HCT116 (cell line): ENCODE measurements at regions not wholly inside any gene's neighbourhood (a gene's known extent, or its start where the extent isn't known, plus 50 kb on each side); places are given as distances from the start of the nearest gene placed in this dataset.

ENCODE experiments used
- ATAC-seq: fragments of 200-7000 bp; cut with Tn5 transposase; 2 replicates; pipeline ENCODE4 v1.9.1; 2020; ENCODE audit warnings: mild to moderate bottlenecking, moderate library complexity
- BruUV-seq: library from RNA; stranded (reverse); fragments of 400-500 nt; replicated peaks from 2 replicates; lab custom pipeline; 2021; lab: Mats Ljungman, UMichigan
- CTCF ChIA-PET: fragments of 300-600 bp; sonication (Branson Sonifier 250); formaldehyde crosslinking; loops from one replicate; lab custom pipeline; 2021; ENCODE audit warnings: antibody characterized with exemption; lab: Charles Lee
- POLR2A ChIA-PET: fragments of 300-600, 350-600 bp; sonication (Branson Sonifier 250); formaldehyde crosslinking; loops from one replicate; lab custom pipeline; 2021; ENCODE audit warnings: antibody characterized with exemption; lab: Charles Lee
- RAD21 ChIA-PET, 2 experiments: fragments of 300-600 bp; sonication (Branson Sonifier 250); formaldehyde crosslinking; loops; one replicate each; lab custom pipeline; 2023; ENCODE audit warnings: low total read pairs in 2 of 2; ENCODE audit not compliant: uncharacterized antibody in 2 of 2, unreplicated experiment in 2 of 2, low non-redundant PET in 1 of 2; lab: Charles Lee
- DNase-seq: peaks from one replicate; pipeline ENCODE4 v3.0.0-alpha.2; 2010; ENCODE audit warnings: low read depth, low spot score
- H2AFZ ChIP-seq: fragments of 200-600 bp; shearing (Covaris generic), sonication (generic); 2 replicates; pipeline ENCODE4 v1.6.1; 2017; ENCODE audit warnings: low read depth, mixed run types, mixed read lengths, antibody characterized with exemption, low read length; ENCODE audit not compliant: poor library complexity, severe bottlenecking
- H3K27ac ChIP-seq: 2 replicates; pipeline ENCODE4 v1.5.1; 2012; ENCODE audit warnings: low read depth, low read length
- H3K27me3 ChIP-seq: fragments of 200-600 bp; sonication (generic); 2 replicates; pipeline ENCODE4 v1.6.1; 2016; ENCODE audit warnings: mixed run types, low read length, mixed read lengths; ENCODE audit not compliant: insufficient read depth
- H3K36me3 ChIP-seq, 2 experiments: fragments of 200-500 bp in 1 of 2; fragments of 200-600 bp in 1 of 2; sonication (Bioruptor generic) in 1 of 2; sonication (generic) in 1 of 2; 2 replicates each; pipeline versions ENCODE4 v1.5.1 to v1.6.1; 2014 to 2016; ENCODE audit warnings: low read length in 2 of 2, inconsistent platforms in 1 of 2, mixed read lengths in 1 of 2, mixed run types in 1 of 2; ENCODE audit not compliant: insufficient read depth in 2 of 2, control insufficient read depth in 1 of 2
- H3K4me1 ChIP-seq, 2 experiments: fragments of 200-600 bp in 1 of 2; sonication (generic) in 1 of 2; 2 replicates each; pipeline versions ENCODE4 v1.5.1 to v1.6.1; 2012 to 2017; ENCODE audit warnings: low read length in 2 of 2, inconsistent platforms in 1 of 2, mild to moderate bottlenecking in 1 of 2, mixed read lengths in 1 of 2, mixed run types in 1 of 2, moderate library complexity in 1 of 2; ENCODE audit not compliant: insufficient read depth in 2 of 2, control insufficient read depth in 1 of 2
- H3K4me2 ChIP-seq: fragments of 200-600 bp; sonication (generic); 2 replicates; pipeline ENCODE4 v1.6.1; 2017; ENCODE audit warnings: mixed run types, low read length, mixed read lengths
- H3K4me3 ChIP-seq, 2 experiments: fragments of 200-600 bp in 1 of 2; sonication (generic) in 1 of 2; replicated peaks in 1 of 2; 2 replicates each; pipeline ENCODE4 v1.5.1; 2011 to 2016; ENCODE audit warnings: low read length in 2 of 2, control low read depth in 1 of 2, low read depth in 1 of 2, mild to moderate bottlenecking in 1 of 2, mixed read lengths in 1 of 2, mixed run types in 1 of 2
- H3K79me2 ChIP-seq: fragments of 200-600 bp; sonication (generic); 2 replicates; pipeline ENCODE4 v1.6.1; 2017; ENCODE audit warnings: mild to moderate bottlenecking, mixed run types, low read length, moderate library complexity, mixed read lengths; ENCODE audit not compliant: insufficient read depth
- H3K9ac ChIP-seq: fragments of 200-600 bp; sonication (generic); 2 replicates; pipeline ENCODE4 v1.6.1; 2016; ENCODE audit warnings: low read length, mixed read lengths
- H3K9me2 ChIP-seq: fragments of 200-600 bp; sonication (generic), shearing (Covaris generic); 2 replicates; pipeline ENCODE4 v1.6.1; 2017; ENCODE audit warnings: mixed run types, mild to moderate bottlenecking, moderate library complexity; ENCODE audit not compliant: insufficient read depth
- H3K9me3 ChIP-seq, 2 experiments: fragments of 200-500 bp in 1 of 2; fragments of 200-600 bp in 1 of 2; sonication (Bioruptor generic) in 1 of 2; sonication (generic) in 1 of 2; 2 replicates each; pipeline ENCODE4 v1.6.1; 2014 to 2017; ENCODE audit warnings: low read length in 2 of 2, mixed read lengths in 2 of 2, inconsistent platforms in 1 of 2, low read depth in 1 of 2, mild to moderate bottlenecking in 1 of 2, mixed run types in 1 of 2, moderate library complexity in 1 of 2; ENCODE audit not compliant: control insufficient read depth in 1 of 2, insufficient read depth in 1 of 2
- H4K20me1 ChIP-seq: fragments of 200-600 bp; sonication (generic), shearing (Covaris generic); 2 replicates; pipeline ENCODE4 v1.6.1; 2017; ENCODE audit warnings: mixed run types, mild to moderate bottlenecking, moderate library complexity; ENCODE audit not compliant: insufficient read depth
- CEBPB ChIP-seq: IDR thresholded peaks from 2 replicates; pipeline ENCODE4 v1.6.1; 2012; ENCODE audit warnings: low read depth
- EGR1 ChIP-seq: IDR thresholded peaks from 2 replicates; pipeline ENCODE4 v1.6.1; 2012; ENCODE audit warnings: low read depth
- ELF1 ChIP-seq: IDR thresholded peaks from 2 replicates; pipeline ENCODE4 v1.6.1; 2012; ENCODE audit warnings: low read depth, borderline replicate concordance
- EZH2phosphoT487 ChIP-seq: fragments of 200-600 bp; IDR thresholded peaks from 2 replicates; pipeline ENCODE4 v1.6.1; 2018; ENCODE audit warnings: antibody characterized with exemption, borderline replicate concordance
- JUND ChIP-seq: IDR thresholded peaks from 2 replicates; pipeline ENCODE4 v1.6.1; 2012
- POLR2AphosphoS5 ChIP-seq: IDR thresholded peaks from 2 replicates; pipeline ENCODE4 v1.6.1; 2011; ENCODE audit warnings: mild to moderate bottlenecking, low read depth, low read length, moderate library complexity
- RAD21 ChIP-seq: IDR thresholded peaks from 2 replicates; pipeline ENCODE4 v1.6.1; 2012; ENCODE audit warnings: low read depth, mild to moderate bottlenecking
- SIN3A ChIP-seq: IDR thresholded peaks from 2 replicates; pipeline ENCODE4 v1.6.1; 2012; ENCODE audit warnings: low read depth
- SRF ChIP-seq: IDR thresholded peaks from 2 replicates; pipeline ENCODE4 v1.6.1; 2012; ENCODE audit warnings: low read depth
- TCF7L2 ChIP-seq: IDR thresholded peaks from 2 replicates; pipeline ENCODE4 v1.7.0; 2011; ENCODE audit warnings: borderline replicate concordance, inconsistent platforms; ENCODE audit not compliant: insufficient read depth, insufficient read length; ENCODE audit errors: extremely low read depth
- YY1 ChIP-seq: IDR thresholded peaks from 2 replicates; pipeline ENCODE4 v1.6.1; 2011; ENCODE audit warnings: low read length, low read depth, moderate library complexity, mild to moderate bottlenecking; ENCODE audit not compliant: insufficient replicate concordance; ENCODE audit errors: extremely low read depth
- ZBTB33 ChIP-seq: IDR thresholded peaks from 2 replicates; pipeline ENCODE4 v1.6.1; 2011; ENCODE audit warnings: mild to moderate bottlenecking, low read length, moderate library complexity; ENCODE audit not compliant: insufficient replicate concordance; ENCODE audit errors: extremely low read depth
- intact Hi-C: fragments of 100-400 bp; cut with micrococcal nuclease; formaldehyde crosslinking; loops from 2 replicates; pipeline ENCODE4 v1.10.0; 2022
- TF ChIP-seq, protein P1 (sequence below): IDR thresholded peaks from 2 replicates; pipeline ENCODE4 v1.6.1; 2012
- TF ChIP-seq, protein P2 (sequence below): IDR thresholded peaks from 2 replicates; pipeline ENCODE4 v1.6.1; 2012
- TF ChIP-seq, protein P3 (sequence below), 3 experiments: fragments of 200-600 bp in 1 of 3; sonication (generic) in 1 of 3; IDR thresholded peaks in 2 of 3; conservative IDR thresholded peaks in 1 of 3; 2 replicates each; pipeline ENCODE4 v1.5.1; 2012 to 2017; ENCODE audit warnings: low read depth in 2 of 3, low read length in 2 of 3, antibody characterized with exemption in 1 of 3, borderline replicate concordance in 1 of 3, control low read depth in 1 of 3, mild to moderate bottlenecking in 1 of 3, mixed read lengths in 1 of 3, mixed run types in 1 of 3, moderate library complexity in 1 of 3; ENCODE audit not compliant: insufficient read depth in 1 of 3

DNA sequence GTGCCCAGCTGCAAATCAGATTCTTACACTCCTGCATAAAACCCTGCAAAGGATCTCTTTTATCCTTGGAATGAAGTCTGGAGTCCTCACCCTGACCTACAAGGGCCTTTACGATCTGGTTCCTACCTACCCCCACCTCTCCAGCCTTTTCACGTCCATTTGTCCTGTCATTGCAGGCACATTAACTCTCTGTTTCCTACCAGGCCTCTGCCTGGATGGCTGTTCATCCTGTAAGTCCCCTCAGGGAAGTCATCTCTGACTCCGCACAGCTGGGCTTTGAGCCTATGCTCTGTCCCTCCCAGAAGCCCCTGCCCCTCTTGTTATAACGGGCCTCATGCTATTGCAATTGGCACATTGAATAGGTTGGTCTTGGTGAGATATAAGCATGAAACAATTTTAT, 96.8 kb upstream of the USP24 start:
- TF ChIP-seq EZH2phosphoT487 (no peak), JUND (no peak), RAD21 (no peak), YY1 (no peak), POLR2AphosphoS5 (no peak), CEBPB (no peak), ELF1 (no peak)
- TF ChIP-seq, protein P1, sequence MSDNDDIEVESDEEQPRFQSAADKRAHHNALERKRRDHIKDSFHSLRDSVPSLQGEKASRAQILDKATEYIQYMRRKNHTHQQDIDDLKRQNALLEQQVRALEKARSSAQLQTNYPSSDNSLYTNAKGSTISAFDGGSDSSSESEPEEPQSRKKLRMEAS, result no peak
- TF ChIP-seq, protein P2, sequence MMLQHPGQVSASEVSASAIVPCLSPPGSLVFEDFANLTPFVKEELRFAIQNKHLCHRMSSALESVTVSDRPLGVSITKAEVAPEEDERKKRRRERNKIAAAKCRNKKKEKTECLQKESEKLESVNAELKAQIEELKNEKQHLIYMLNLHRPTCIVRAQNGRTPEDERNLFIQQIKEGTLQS, result no peak
- H4K20me1 ChIP-seq, result no peaks in the 10 kb centered on the region
- CTCF ChIA-PET, result no interaction called here
- ATAC-seq (no peak), DNase-seq (no peak)
- BruUV-seq, result no TSS peak
- no peak overlapping the region for H3K9ac ChIP-seq
- no peaks in the 10 kb centered on the region for H3K79me2 ChIP-seq
- H3K27ac ChIP-seq, result no peak overlapping the region
- no peaks in the 10 kb centered on the region for H3K9me3 ChIP-seq
- H3K4me2 ChIP-seq, result no peak overlapping the region
- no peaks in the 10 kb centered on the region for H3K36me3 ChIP-seq
- no peak overlapping the region for H2AFZ ChIP-seq
- RAD21 ChIA-PET, result no interaction called here
- peaks cover 0 to 13% of the 10 kb centered on the region in 2 experiments; a peak in 2 of 4 replicates for H3K4me1 ChIP-seq
- no peaks in the 10 kb centered on the region for H3K9me2 ChIP-seq
- no peaks in the 10 kb centered on the region for H3K27me3 ChIP-seq
- POLR2A ChIA-PET, result no interaction called here
- no peak overlapping the region for H3K4me3 ChIP-seq
- intact Hi-C loops, result no loop called here

DNA sequence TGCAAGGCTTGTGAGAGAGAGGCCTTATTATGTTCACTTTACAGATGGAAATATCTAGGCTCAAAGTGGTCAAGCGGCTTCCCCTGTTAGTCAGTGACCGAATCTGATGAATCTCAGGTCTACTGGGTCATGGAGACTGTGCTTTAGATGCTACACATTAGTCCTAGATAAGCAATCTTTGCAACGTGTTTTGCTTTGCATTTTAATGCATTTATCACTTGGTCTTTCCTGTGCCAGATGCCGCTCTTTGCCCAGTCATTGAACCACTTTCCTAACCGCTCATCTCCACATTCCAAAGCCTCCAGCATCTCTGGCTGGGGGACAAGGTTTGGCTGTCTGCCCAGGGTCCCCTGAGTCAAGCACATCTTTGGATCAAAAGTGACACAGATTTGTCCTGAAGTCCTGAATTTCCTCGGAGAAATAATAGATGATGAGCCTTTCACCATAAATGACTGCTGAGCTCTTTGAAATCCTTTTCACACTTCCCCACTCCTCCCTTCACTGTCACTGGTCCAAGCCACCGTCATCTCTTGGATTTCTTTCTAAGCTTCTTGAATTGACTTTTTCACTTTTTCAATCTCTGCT, 96.0 kb upstream of the USP24 start:
- no TSS peak for BruUV-seq
- intact Hi-C loops, result no loop called here
- no peaks in the 10 kb centered on the region for H3K79me2 ChIP-seq
- H3K9me3 ChIP-seq, result no peaks in the 10 kb centered on the region
- no peaks in the 10 kb centered on the region for H3K27me3 ChIP-seq
- ChIA-PET POLR2A (no interaction called here), RAD21 (no interaction called here), CTCF (no interaction called here)
- no peak overlapping the region for H3K4me3 ChIP-seq
- no peaks in the 10 kb centered on the region for H4K20me1 ChIP-seq
- DNase-seq (no peak), ATAC-seq (no peak)
- H3K9me2 ChIP-seq, result no peaks in the 10 kb centered on the region
- H2AFZ ChIP-seq, result no peak overlapping the region
- H3K27ac ChIP-seq, result no peak overlapping the region
- peak overlapping the region; percentile 47 for H3K4me2 ChIP-seq
- no peak overlapping the region for H3K9ac ChIP-seq
- no peaks in the 10 kb centered on the region for H3K36me3 ChIP-seq
- H3K4me1 ChIP-seq, result peaks cover 0 to 13% of the 10 kb centered on the region in 2 experiments; a peak in 2 of 4 replicates
- TF ChIP-seq SRF (no peak), CEBPB (no peak), ZBTB33 (no peak), POLR2AphosphoS5 (no peak), TCF7L2 (no peak), JUND (no peak), SIN3A (no peak), EGR1 (no peak), ELF1 (no peak), RAD21 (no peak), EZH2phosphoT487 (no peak)
- TF ChIP-seq, protein P1, result no peak
- TF ChIP-seq, protein P3, sequence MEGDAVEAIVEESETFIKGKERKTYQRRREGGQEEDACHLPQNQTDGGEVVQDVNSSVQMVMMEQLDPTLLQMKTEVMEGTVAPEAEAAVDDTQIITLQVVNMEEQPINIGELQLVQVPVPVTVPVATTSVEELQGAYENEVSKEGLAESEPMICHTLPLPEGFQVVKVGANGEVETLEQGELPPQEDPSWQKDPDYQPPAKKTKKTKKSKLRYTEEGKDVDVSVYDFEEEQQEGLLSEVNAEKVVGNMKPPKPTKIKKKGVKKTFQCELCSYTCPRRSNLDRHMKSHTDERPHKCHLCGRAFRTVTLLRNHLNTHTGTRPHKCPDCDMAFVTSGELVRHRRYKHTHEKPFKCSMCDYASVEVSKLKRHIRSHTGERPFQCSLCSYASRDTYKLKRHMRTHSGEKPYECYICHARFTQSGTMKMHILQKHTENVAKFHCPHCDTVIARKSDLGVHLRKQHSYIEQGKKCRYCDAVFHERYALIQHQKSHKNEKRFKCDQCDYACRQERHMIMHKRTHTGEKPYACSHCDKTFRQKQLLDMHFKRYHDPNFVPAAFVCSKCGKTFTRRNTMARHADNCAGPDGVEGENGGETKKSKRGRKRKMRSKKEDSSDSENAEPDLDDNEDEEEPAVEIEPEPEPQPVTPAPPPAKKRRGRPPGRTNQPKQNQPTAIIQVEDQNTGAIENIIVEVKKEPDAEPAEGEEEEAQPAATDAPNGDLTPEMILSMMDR (IDR thresholded peaks at IDR 0.05 in 2 of 3, conservative IDR thresholded peaks at IDR 0.05 in 1 of 3; ENCODE audit: borderline replicate concordance in 1 of 3, insufficient read depth in 1 of 3, low read depth in 2 of 3, low read length in 2 of 3), result no peak
